ENCODE measurements at regions not wholly inside any gene's neighbourhood (a gene's known extent, or its start where the extent isn't known, plus 50 kb on each side); places are given as distances from the start of the nearest gene placed in this dataset.

GRCh38 chr14:44766285-44766684 lies 195.5 kb downstream of the KLHL28 start:
- TF ChIP-seq POLR2A (IDR thresholded peaks at IDR 0.05; ENCODE audit: low read length) (no peak), GATA1 (IDR thresholded peaks at IDR 0.05; ENCODE audit: low read depth, low read length) (no peak)

Measured in erythroblast (primary cell).